Hematopoietic multipotent progenitor cell (in vitro differentiated cells): ENCODE measurements at regions not wholly inside any gene's neighbourhood (a gene's known extent, or its start where the extent isn't known, plus 50 kb on each side); places are given as distances from the start of the nearest gene placed in this dataset.
"Not testable (repeated sequence)": the region's sequence is repeated elsewhere in the genome, so short reads cannot be mapped to it uniquely, and the experiment has no call there.

Source experiments
- DNase-seq, 3 donors: peaks; one replicate each; pipeline ENCODE4 v3.0.0-alpha.2; 2011 to 2015; ENCODE audit warnings: low read depth in 2 of 3, low spot score in 2 of 3

DNA sequence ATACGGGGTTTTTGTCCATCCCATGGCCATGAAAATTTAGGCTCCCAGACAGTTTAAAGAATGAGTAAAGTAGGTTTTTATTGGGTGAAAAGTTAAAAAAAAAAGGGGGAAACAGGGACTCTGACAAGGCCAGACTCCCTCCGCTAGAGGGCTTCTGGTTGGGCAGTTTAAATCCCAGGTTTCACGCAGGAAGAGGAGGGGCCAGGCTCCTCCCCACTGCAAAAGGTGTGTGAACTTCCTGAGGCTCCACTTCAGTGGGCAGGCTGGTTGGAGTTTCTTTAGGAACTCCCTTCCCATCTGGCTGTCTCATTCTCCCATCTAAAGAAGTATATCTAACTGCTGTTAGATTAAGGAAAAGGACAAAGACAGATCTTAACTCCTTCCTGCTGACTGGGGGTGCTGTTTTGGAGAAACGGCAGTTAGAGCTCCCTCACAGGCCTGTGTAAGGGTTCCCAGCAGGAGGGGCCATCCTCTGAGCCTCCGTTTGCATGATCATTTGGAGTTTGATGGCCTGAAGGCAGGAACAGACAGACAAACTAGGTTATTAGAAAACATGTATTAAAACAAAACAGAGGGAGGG lies 1160.7 kb downstream of the CNTNAP5 start:
- DNase-seq, result no peak

GRCh38 chr2:125207431-125207830 lies 1182.3 kb downstream of the CNTNAP5 start:
- DNase-seq, result no peak

- DNase-seq, result no peak
Measured at GRCh38 chr2:125216321-125216720, 1191.2 kb downstream of the CNTNAP5 start.

GRCh38 chr2:125224188-125224587 lies 1199.1 kb downstream of the CNTNAP5 start:
- DNase-seq, result no peak

GRCh38 chr2:125224830-125225229 lies 1199.7 kb downstream of the CNTNAP5 start:
- DNase-seq, result no peak

DNA sequence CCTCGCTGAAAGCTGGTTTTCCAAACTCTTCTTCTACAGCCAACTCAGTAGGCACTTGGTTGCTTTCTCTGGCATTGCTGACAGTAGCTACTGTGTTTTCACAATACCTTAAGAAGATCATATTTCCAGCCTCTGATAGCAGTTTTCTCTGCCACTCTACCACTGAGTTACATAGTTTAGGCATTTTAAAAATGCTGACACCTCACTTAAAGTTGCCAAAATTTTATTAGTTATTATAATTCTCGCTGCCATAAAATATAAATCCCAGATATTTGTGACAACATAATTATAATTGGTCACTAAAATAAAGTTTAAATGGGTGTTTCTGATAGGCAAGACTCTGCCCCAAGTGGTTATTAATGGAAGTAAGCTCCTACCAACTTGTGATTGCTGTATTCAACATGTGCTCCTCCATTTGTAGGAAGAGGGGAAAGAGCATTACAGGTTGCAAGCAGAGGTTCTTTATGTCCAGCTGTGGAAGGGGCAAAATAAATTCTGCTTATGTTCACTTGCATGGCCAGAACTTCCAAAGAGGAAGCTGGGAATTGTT lies 1202.8 kb downstream of the CNTNAP5 start:
- no peak for DNase-seq

DNA sequence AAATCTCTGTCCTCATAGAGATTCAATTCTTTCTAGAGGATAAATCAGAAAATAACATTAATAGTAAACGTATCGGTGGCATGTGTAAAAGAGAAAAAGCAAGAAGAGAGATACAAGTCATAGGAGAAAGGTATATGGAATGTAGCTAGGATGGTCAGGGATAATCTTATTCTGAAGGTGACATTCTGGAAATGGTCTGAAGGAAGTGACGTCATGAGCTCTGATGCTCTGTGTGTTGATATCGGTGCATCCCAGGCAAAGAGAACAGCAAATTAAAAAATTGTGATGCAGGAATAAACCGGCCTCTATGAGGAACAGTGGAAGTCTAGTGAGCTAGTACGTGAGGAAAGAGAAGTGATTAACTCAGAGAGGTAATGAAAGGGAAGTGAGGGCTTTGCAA lies 1215.8 kb downstream of the CNTNAP5 start:
- DNase-seq, result no peak

GRCh38 chr2:125243074-125243473 lies 1218.0 kb downstream of the CNTNAP5 start:
- DNase-seq, result no peak

DNA sequence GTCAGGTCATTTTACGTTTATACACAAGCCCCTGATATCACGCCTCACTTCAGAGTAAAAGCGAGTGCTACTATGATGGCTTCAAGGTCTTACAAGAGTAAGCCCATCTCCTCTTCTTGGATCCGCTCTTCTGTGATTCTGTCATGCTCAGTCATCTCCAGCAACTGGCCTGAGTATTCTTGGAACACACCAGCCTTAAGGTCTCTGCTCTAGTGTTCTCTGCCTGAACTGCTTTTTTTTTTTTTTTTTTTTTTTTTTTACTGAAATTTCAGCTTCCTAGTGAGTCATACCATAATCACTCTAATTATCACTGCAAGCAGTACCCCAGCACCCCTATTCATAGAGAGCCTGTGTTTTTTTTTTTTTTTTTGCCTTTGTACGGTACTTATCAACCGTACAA lies 1228.9 kb downstream of the CNTNAP5 start:
- no peak for DNase-seq

DNA sequence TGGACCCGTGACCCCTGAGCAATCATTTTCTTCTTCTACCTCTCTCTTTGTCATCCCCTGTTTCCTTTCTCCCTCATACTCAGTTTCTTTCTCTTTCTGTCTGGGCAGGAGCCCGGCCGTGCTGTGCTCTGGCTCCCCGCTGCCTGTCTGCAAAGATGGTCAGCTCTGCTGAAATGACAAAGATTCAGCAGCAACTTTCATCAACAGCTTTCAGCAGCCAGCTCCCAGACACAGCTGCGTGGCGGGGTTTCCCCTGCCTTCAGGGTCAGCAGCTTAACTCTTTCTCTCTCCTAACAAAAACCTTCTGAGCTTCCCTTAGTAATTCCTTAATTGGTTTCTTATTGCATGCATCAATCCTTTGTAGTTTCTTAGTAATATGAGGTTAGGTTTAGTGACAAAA lies 1234.4 kb downstream of the CNTNAP5 start:
- no peak for DNase-seq

- DNase-seq, result not testable (repeated sequence)
Measured at GRCh38 chr2:125260366-125260930, 1235.4 kb downstream of the CNTNAP5 start.

DNA sequence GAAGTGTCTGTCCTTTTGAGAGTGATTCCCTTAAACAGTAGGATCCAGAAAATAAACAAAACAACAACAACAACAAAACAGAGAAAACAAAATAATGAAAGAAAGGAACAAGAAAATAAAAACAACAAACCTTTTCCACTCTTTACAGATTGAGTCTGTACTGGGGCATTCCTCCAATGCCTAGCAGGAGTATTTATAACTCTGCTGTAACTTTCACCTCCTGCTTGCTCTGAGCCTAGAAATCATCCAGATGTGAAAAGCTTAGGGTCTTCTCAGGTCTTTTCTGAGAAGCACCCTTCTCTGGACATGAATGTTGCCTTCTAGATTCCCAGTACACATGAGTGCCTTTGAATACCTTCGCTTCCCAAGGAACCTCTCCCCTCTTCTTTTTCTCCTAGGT lies 1239.4 kb downstream of the CNTNAP5 start:
- DNase-seq, result no peak

DNA sequence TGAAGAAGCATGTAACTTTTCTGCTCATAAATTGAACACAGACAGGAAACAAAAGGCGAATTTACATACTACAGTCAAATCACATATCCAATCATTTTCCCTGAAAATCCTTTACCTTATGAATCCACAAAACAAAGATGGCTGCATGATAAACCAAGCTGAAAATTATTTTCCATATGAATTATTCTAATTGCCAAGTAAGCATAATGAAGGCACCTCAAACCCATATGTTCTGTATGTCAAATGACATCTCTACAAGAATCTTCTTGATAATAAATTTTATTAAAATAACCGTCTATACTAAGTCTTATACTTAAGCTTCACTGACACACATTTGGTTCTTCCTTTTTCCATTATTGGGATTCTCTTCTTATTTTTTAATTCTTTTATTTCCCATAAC lies 1242.6 kb downstream of the CNTNAP5 start:
- DNase-seq, result no peak

DNA sequence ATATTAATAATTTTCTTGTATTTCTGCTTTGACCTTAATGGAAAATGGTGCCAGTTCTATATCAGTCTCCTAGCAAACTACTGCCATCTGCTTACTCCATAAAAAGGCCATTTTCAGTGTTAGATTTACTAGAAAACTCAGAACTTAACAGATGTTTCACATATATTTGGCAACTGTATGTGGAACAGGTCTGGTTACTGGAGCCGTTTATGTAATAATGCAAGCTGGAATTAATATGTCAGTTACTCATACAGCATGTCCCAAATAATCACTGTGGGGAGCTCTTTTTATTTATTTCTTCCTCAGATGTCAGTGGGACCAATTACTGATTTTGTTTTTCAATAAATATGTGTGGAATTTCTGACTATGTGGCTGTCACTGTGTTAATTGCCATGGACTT lies 1247.6 kb downstream of the CNTNAP5 start:
- DNase-seq, result no peak

GRCh38 chr2:125274718-125275117 lies 1249.6 kb downstream of the CNTNAP5 start:
- DNase-seq, result no peak

DNA sequence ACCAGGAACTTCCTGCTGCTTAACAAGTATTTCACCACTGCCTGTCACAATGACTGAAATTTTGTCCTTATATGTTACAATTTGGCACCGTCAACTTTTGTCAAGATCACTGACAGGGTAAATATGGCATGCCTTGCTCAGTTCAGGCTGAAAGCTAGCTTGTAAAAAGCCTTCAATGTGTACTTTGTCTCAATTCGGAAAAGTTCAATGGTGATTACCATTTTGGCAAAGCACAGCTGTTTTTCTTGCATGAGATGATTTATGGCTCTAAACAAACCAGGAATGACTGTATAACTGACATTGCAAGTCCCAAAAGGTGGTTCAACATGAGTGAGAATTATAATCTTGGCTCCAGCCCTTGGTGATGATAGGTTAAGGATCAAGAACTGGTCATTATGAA lies 1255.2 kb downstream of the CNTNAP5 start:
- no peak for DNase-seq

- no peak for DNase-seq
Measured at GRCh38 chr2:125281242-125281641, 1256.2 kb downstream of the CNTNAP5 start.

DNA sequence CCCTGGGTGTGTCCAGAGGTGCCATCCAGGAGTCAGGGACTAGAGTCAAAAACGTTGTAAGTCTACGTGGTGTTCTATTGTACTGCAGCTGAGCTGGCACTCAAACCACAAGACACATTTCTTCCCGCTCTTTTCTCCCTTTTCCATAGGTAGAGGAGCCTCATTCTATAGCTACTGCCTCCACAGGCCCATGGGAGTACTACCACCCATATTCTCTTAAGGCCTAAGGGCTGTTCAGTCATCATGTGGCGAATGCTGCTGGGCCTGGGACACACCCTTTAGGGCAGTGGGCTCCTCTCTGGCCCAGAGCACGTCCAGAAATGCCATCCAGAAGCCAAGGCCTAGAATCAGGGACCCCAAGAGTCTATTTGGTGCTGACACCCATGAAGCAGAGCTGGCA lies 1271.7 kb downstream of the CNTNAP5 start:
- no peak for DNase-seq

DNA sequence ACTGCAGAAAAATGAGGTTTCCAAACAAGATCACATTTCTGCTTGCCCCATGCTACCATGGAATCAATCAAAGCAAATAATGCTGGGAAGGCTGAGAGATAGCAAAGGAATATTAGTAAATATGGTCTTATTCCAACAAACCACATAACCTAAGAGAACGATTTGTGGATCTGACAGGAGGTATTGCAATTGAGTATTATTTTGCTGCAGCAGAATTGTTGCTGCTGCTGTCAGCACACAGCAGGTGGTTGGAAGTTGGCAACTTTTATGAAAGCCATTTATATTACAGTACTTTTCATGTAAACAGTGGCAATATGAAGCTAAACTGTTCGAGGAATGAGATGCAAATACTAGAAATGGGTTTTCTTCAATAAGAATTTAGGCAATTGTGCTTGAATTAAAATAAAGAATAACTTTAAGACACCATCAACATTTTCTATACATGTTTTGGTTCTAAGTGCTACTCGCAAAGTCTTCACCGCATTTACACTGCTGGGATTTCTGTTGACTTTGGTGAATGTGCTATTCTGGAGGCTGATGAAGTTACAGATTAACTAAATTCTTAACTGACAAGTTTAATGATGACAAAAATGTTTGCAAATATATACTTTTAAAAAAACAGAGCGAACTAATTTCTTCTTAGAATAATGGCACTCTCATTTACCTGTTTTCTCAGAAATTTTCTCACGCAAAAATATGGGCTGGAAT lies 1285.7 kb downstream of the CNTNAP5 start:
- DNase-seq, result no peak

- DNase-seq, result no peak
Measured at GRCh38 chr2:125312342-125312741, 1287.3 kb downstream of the CNTNAP5 start.

GRCh38 chr2:125313806-125314205 lies 1288.7 kb downstream of the CNTNAP5 start:
- DNase-seq, result no peak

DNA sequence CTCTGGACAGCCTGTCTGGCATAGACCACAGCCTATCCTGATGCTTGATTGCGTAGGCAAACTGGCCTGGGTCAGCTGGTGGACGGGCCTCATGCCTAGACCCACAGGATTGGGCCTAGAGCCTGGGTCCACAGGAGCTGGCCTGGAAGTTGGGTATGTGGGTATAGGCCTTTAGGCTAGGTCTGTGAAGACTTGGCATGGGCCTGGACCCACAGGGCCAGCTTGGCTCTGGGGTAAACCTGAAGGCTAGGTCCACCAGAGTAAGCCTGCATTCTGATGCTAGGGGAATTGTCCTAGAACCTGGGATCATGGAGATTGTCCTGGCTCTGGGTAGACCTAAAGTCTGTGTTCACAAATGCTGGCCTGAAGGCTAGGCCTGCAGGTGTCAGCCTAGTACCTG lies 1293.7 kb downstream of the CNTNAP5 start:
- no peak for DNase-seq
